ENCODE measurements at regions not wholly inside any gene's neighbourhood (a gene's known extent, or its start where the extent isn't known, plus 50 kb on each side); places are given as distances from the start of the nearest gene placed in this dataset.

DNA sequence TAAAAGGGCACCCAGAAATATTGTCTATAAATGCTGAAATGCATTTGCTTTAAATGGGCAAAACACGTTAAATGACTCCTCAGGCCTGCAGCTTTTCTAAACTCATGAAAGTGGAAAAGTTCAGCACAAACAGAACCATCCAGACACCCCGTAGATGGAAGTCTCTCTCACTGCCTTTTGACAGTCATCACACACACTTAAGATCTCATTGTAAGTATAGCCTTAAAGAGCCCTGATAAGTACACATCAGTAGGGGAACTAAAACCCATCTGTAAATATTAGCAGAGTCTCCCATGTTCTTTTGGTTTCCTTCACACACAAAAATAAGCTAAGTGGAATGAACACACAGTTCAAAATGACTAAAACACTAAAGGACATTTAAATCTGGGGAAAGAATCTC lies 166.7 kb downstream of the LTN1 start:
- Histone ChIP-seq H3K9me3 (no peaks in the 10 kb centered on the region), H3K27ac (no peak overlapping the region), H3K4me1 (peaks cover 0 to 24% of the 10 kb centered on the region in 2 donors)

DNA sequence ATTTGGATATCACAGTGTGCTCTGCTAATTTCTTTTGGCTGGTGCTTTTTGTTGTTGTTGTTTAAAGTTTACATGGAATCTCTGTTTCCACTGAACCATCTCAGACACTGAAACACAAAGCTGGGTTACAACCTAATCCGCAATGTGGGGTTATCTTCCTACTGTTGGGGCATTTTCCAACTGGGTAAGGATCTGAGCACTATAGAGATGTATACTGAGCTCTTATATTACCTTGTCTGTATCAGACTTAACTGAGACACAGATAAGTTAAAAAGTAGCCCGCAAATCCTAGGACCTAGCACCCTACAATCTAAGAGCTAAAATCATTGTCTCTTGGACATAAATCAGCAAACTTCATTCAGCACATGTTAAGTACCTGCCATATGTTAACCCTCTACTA lies 169.2 kb downstream of the LTN1 start:
- Histone ChIP-seq H3K4me1 (peaks cover 0 to 24% of the 10 kb centered on the region in 2 donors), H3K9me3 (no peaks in the 10 kb centered on the region), H3K27me3 (no peaks in the 10 kb centered on the region), H3K27ac (peak overlapping the region; percentile 23 to 59), H3K4me3 (no peak overlapping the region), H3K36me3 (no peaks in the 10 kb centered on the region)
- TF ChIP-seq, protein P1, sequence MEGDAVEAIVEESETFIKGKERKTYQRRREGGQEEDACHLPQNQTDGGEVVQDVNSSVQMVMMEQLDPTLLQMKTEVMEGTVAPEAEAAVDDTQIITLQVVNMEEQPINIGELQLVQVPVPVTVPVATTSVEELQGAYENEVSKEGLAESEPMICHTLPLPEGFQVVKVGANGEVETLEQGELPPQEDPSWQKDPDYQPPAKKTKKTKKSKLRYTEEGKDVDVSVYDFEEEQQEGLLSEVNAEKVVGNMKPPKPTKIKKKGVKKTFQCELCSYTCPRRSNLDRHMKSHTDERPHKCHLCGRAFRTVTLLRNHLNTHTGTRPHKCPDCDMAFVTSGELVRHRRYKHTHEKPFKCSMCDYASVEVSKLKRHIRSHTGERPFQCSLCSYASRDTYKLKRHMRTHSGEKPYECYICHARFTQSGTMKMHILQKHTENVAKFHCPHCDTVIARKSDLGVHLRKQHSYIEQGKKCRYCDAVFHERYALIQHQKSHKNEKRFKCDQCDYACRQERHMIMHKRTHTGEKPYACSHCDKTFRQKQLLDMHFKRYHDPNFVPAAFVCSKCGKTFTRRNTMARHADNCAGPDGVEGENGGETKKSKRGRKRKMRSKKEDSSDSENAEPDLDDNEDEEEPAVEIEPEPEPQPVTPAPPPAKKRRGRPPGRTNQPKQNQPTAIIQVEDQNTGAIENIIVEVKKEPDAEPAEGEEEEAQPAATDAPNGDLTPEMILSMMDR (IDR thresholded peaks at IDR 0.05): no peak
- no peak for DNase-seq (ENCODE audit: low spot score)

More for the DNA sequence above, 166.7 kb downstream of the LTN1 start:
- DNase-seq (ENCODE audit: low spot score): no peak
- TF ChIP-seq, protein P1 (IDR thresholded peaks at IDR 0.05): no peak
- H3K4me3 ChIP-seq: no peak overlapping the region
- no peaks in the 10 kb centered on the region for H3K27me3 ChIP-seq
- H3K36me3 ChIP-seq: no peaks in the 10 kb centered on the region

DNA sequence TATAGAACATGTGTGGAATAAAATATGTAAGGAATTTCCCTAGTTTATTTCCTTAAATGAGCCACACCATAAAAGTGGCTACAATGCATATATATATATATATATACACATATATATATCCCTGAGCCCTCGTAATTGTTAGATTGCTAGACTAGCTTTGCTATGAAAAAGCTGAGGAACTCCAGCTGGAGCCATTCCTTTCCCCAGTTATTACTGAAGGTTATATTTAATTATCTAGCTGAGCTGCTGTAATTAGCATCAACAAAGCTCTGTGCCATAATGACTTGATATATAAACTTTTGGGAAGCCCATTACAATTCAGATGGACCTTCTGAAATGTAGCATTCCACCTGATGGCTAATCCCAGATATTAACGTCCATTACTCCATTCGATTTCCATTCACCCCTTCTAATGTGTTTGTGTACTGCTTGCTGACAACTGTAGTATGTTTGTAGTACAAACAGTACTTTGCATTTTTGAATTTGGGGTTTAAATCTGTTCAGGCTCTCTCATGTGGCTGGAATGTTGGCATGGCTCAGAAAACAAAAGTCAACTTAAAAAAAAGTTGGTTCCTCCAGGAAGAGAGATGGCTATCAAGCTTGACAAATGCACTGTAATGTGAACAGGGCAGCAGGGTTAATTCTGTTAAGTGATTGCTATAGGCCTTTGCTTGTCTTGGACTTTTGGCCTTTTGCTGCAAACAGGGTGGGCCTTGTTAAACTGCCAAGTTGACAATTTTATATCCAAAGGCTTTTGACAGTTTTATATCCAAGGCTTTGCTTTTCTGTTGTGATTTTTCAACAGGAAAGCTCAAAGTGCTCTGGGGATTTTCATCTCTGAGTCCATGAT lies 170.0 kb downstream of the LTN1 start:
- TF ChIP-seq, protein P1 (IDR thresholded peaks at IDR 0.05): no peak
- Histone ChIP-seq H3K27me3 (no peaks in the 10 kb centered on the region), H3K9me3 (no peaks in the 10 kb centered on the region), H3K4me1 (peaks cover 0 to 24% of the 10 kb centered on the region in 2 donors), H3K4me3 (no peak overlapping the region), H3K36me3 (no peaks in the 10 kb centered on the region), H3K27ac (peak overlapping the region; percentile 23 to 59)
- DNase-seq (ENCODE audit: low spot score): no peak

DNA sequence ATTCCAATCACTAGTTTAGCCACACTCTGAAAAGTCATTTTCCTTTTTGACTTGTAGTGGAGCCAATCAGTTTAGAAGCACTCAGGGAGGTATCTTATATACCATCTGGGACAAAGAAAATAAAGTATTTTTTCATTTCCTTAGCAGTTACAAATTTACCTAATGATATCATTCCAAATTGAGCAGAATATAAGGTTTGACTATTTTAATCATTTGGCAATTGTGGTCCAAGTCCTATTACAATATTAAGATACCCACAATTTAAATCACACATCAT lies 170.6 kb downstream of the LTN1 start:
- Histone ChIP-seq H3K4me3 (no peak overlapping the region), H3K36me3 (no peaks in the 10 kb centered on the region), H3K9me3 (no peaks in the 10 kb centered on the region), H3K27ac (peak overlapping the region in 1 of 2 donors; percentile 59), H3K27me3 (no peaks in the 10 kb centered on the region), H3K4me1 (peaks cover 0 to 24% of the 10 kb centered on the region in 2 donors)
- TF ChIP-seq, protein P1 (IDR thresholded peaks at IDR 0.05): no peak
- DNase-seq (ENCODE audit: low spot score): no peak

DNA sequence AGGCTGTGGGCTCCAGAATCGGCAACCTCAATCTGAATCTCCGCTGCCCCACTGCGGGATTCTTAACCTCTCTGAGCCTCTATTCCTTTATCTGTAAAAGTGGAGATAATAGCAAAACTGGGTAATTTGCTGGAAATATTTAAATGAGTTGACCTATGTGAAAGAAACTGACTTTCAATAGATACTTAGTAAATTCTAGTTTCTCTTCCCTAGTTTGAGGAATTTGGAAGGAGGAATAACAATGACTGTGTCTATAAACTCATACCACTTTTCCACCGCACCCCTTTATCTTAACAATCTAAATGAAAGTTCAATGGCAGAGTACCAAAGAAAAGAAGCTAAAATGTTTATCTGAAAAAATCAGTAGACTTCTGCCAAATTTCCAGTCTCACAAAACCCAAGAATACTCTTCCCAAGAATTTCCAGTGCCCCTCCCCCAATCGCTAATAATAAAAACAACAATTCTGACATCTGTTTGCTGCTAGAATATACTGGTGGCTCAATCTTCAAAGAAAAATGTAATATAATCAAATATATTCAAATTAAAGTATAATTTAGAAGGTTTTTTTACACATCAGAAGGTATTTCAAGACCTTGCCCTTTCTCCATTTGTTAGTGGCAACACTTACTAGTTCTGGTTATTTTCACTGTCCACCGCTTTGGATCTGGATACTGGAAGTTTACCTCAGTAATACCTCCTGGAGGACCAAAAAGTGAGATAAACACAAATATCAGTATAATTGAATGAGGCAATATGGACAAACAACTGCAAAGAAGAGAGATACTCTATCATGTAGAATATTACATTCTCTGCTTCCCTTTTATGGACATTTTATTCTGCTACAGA lies 171.2 kb downstream of the LTN1 start:
- DNase-seq (ENCODE audit: low spot score): no peak

More for the DNA sequence above, 171.2 kb downstream of the LTN1 start:
- Histone ChIP-seq H3K36me3 (no peaks in the 10 kb centered on the region), H3K9me3 (no peaks in the 10 kb centered on the region), H3K27me3 (no peaks in the 10 kb centered on the region), H3K27ac (no peak overlapping the region), H3K4me3 (no peak overlapping the region), H3K4me1 (peaks cover 0 to 24% of the 10 kb centered on the region in 2 donors)
- TF ChIP-seq, protein P1 (IDR thresholded peaks at IDR 0.05): no peak
